Fibroblast of skin of back (primary cell): ENCODE measurements at regions not wholly inside any gene's neighbourhood (a gene's known extent, or its start where the extent isn't known, plus 50 kb on each side); places are given as distances from the start of the nearest gene placed in this dataset.
"Not testable (repeated sequence)": the region's sequence is repeated elsewhere in the genome, so short reads cannot be mapped to it uniquely, and the experiment has no call there.

Experiments used
- DNase-seq: peaks from one replicate; pipeline ENCODE4 v3.0.0-alpha.2; 2013

DNA sequence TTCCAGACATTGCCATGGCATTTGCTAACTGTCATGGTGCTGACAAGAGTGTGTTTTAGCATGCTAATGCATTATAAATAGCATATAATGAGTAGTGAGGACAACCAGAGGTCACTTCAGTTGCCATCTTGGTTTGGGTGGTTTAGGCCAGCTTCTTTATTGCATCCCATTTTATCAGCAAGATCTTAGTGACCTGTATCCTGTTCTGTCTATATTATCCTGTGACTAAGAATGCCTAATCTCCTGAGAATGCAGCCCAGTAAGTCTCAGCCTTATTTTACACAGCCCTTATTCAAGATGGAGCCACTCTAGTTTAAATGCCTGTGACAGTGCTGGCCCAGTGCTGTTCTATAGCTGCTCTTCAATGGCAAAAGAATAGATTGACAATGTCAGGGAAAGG, 781.0 kb upstream of the ADGRB3 start:
- peak; percentile 0 for DNase-seq

DNA sequence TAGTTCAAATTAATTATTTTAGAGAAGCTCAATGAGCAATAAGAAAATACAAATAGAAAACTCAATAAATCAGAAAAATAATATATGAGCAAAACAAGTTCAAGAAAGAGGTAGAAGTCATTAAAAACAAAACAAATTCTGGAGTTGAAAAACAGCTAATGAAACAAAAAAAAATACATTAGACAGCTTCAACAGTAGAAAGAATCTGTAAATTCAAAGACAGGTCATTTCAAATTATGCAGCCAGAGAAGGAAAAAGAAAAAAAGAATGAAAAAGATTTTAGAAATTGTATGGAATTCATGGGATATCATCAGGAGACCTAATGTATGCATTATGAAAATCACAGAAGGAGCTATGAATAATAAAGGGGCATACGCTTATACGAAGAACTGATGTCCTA, 795.3 kb upstream of the ADGRB3 start:
- DNase-seq, result no peak

DNA sequence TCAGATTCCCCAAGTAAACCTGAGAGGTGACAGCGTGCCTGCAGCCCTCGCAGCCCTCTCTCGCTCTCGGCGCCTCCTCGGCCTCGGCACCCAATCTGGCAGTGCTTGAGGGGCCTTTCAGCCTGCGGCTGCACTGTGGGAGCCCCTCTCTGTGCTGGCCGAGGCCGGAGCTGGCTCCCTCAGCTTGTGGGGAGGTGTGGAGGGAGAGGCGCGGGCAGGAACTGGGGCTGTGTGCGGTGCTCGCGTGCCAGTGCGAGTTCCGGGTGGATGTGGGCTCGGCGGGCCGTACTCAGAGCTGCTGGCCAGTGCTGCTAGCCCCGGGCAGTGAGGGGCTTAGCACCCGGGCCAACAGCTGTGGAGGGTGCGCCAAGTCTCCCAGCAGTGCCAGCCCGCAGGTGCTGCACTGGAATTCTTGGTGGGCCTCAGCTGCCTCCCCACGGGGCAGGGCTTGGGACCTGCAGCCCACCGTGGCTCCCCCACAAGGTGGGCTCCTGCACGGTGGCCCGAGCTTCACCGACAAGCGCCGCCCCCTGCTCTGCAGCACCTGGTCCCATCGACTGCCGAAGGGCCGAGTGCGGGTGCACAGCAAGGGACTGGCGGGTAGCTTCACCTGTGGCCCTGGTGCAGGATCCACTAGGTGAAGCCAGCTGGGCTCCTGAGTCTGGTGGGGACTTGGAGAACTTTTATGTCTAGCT, 809.7 kb upstream of the ADGRB3 start:
- DNase-seq, result no peak

DNA sequence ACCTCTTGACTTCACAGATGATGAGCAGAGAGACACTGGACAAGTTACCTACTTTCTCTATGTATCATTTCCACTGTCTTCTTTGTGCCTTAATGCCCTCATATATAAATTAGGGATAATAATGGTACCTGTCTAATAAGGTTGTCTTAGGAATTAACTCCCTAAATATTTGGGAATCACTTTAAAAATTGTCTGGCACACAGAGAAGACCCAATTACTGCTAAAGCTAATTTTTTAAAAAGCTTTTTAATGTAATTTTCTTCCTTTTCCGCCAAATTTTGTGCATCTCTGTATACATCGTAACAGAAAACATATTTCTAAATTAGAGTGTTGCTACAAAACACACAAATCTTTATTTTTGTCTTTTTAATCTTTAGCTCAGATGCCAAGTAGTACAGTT, 816.8 kb upstream of the ADGRB3 start:
- no peak for DNase-seq

DNA sequence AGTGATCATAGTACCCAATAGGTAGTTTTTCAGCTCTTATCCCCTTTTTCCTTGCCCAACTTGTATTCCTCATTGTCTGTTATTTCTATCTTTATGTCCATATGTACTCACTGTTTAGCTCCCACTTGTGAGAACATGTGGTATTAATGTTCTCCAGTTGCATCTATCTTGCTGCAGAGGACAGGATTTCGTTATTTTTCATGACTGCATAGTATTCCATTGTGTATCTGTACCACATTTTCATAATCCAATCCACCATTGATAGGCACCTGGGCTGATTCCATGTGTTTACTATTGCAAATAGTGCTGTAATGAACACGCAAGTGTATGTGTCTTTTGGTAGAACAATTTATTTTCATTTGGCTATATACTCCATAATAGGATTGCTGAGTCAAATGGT, 819.5 kb upstream of the ADGRB3 start:
- no peak for DNase-seq

DNA sequence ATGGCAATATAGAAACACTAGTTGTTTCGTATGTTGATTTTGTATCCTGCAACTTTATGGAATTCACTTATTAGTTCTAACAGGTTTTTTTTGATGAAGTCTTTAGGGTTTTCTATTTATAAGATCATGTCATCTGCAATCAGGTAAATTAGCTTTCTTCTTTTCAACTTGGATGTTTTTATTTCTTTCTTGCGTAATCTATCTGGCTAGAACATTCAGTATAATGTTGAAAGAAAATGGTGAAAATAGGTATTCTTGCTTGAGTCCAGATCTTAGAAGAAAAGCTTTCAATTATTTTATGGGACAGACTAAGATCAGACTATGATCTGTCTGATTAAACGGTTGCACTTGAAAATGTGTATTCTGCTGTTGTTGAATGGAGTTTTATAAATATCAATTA, 820.8 kb upstream of the ADGRB3 start:
- DNase-seq, result no peak

DNA sequence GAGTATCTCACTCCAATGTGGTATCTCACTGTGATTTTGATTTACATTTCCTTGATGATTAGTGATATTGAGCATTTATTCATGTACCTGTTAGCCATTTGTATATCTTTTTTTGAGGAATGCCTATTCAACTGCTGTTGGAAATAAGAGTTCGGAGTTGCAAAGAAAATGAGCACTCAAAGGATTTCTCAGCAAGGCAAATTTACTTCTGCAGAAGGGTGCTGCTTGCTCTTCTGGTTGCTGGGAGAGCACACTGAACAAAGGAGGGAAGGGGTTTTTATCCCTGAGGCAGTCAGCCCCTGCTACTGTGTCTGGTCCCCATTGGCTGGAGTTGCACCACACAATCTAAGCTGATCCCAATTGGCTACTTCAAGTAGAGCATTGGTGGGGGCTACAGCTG, 822.4 kb upstream of the ADGRB3 start:
- no peak for DNase-seq

DNA sequence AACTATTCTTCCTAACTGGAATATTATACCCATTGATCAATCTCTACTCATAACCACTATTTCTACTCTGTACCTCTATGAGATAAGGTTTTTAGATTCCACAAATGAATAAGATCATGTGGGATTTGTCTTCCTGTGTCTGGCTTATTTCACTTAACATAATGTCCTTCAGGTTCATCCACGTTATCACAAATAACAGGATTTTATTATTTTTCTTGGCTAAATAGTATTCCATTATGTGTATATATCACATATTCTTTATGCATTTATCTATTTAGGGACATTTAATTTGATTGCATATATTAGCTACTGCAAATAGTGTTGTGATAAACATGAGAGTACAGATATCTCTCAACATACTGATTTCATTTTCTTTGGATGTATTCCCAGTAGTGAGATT, 823.0 kb upstream of the ADGRB3 start:
- DNase-seq, result no peak

DNA sequence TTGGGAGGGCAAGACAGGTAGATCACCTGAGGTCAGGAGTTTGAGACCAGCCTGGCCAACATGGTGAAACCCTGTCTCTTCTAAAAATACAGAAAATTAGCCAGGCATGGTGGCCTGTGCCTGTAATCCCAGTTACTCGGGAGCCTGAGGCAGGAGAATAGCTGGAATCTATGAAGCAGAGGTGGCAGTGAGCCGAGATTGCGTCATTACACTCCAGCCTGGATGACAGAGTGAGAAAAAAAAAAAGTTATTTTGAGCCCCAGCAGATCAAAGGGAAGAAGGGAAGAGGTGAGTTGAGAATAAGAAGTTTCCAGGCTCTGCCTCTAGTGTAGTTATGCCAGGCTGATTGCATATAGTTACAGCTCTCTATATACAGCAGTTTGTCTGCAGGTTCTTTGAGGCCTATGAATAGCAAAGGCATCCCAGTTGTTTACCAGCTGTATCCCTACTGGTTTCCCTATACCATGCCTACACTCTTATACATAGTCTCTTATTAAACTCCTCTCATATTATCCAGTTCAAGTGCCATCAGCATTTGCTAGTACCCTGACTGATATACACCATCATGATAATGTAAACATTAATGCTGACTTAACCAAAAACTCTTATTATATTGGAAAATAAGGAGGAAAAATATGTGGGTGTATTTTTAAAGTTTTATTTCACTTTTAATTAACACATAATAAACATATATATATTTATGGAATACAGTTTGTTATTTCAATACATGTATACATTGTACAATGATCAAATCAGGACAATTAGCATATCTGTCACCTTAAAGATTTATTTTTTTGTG, 823.6 kb upstream of the ADGRB3 start:
- DNase-seq, result no peak

DNA sequence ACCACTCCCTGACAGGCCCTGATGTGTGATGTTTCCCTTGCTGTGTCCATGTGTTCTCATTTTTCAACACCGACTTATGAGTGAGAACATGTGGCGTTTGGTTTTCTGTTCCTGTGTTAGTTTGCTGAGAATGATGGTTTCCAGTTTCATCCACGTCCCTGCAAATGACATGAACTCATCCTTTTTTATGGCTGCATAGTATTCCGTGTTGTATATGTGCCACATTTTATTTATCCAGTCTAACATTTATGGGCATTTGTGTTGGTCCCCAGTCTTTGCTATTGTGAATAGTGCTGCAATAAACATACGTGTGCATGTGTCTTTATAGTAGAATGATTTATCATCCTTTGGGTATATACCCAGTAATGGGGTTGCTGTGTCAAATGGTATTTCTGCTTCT, 830.3 kb upstream of the ADGRB3 start:
- DNase-seq, result not testable (repeated sequence)

DNA sequence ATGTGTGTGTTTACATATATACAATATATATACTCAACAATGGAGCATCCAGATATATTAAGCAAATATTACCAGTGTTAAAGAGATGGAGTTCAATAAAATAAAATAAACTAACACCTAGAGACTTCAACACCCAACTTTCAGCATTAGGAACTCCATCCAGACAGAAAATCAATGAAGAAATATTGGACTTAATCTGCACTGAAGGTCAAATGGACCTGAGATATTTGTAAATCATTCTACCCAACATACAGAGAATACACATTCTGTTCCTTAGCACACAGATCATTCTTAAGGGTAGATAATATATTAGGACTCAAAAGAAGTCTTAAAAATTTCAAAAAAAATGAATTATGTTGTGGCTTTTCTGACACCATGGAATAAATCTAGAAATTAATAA, 832.3 kb upstream of the ADGRB3 start:
- no peak for DNase-seq

DNA sequence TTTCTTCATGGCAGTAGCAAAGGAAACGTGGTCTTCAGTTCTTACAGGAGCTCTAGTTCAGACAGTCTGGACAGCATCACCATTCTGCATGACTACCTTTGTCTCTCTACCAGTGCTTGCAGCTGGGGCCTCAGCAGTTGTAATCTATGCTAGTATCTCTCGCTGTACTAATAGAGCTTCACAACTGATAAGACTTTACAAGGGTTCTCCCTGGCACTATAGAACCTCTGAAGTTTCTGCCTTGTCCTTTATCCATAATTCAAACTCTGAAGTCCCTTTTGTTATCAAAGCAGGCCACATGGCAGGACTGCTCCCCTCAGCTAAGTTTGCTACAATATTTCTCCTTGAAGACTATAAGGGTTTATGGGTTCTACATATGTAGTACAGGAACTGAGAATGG, 842.1 kb upstream of the ADGRB3 start:
- no peak for DNase-seq

DNA sequence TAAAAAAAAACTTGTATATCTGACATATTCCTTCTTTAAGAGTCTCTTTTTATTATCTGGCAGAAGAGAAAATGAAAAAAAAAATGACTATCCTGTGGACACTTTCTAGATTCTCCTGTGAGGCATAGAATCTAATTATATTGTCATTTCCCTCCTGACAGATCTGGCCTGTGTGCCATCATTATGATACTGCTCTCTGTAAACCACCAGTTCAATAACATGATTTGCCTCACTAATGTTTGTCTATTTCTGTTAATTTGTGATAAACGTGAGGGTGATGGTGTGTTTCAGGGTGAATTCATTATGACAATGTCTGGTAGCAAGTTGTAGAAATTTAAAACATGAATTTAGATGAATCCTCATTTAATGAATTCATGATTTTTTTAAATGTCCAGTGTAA, 844.5 kb upstream of the ADGRB3 start:
- no peak for DNase-seq

DNA sequence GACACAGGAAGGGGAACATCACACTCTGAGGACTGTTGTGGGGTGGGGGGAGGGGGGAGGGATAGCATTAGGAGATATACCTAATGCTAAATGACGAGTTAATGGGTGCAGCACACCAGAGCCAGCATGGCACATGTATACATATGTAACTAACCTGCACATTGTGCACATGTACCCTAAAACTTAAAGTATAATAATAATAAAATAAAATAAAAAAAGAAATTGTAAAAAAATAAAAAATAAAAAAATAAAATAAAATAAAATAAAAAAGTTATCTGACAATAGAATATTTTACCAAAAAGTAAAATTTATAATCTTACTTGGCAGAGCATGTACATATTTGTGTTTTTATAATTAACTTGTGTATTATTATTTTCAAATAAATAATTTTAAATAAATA, 848.0 kb upstream of the ADGRB3 start:
- not testable (repeated sequence) for DNase-seq

DNA sequence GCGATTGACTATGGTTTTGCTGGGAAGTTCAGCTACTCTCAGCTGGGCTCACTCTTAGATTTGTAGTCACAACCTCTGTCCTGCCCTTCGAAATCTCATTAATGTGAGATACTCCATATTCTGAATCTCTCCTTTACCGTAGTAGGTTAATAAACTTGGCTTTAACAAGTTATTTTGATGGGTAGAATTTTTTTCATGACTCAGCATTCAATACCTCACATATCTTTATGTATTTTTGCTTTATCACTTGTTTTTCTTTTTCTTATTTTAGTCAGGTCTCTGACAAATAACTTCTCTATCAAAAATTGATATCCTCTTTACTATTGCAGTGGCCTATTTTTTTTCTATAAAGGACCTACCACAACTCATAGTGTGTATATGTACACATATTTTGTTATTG, 855.2 kb upstream of the ADGRB3 start:
- DNase-seq, result no peak

DNA sequence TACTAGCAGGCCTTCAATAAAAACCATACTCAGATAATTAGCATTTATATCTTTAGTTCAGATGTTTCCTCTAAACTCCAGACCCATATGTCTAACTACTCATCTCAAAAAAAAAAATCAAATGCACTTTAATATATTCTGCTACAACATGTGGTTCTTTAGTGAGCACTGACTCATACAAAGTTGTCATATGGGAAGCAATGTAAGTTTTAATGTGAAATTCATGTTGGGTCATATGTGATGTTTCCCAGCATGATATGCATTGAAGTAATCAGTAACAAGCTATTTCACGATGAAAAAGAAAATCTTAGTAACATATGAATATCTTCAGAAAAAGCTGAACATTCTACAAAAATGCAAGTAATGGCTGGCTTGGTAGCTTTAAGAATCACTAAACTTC, 859.7 kb upstream of the ADGRB3 start:
- DNase-seq, result peak; percentile 4

DNA sequence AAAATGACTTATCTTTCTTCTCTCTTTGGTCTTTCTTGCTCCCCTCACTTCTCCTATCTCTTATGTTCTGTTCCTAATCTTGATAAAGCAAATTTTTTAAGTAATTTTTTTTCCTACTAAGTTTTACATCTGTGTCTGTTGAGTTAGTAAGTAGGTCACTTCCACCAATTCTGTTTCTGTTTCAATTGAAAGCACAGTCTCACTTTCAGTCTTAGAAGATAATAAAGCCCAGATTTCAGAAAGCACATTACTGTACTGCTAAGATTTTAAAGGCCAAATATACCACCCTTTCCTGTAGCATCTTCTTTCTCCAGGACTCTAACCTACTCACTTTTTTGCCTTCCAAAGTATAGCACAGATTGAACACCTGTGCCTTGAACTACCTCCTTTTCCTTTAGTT, 866.1 kb upstream of the ADGRB3 start:
- no peak for DNase-seq

DNA sequence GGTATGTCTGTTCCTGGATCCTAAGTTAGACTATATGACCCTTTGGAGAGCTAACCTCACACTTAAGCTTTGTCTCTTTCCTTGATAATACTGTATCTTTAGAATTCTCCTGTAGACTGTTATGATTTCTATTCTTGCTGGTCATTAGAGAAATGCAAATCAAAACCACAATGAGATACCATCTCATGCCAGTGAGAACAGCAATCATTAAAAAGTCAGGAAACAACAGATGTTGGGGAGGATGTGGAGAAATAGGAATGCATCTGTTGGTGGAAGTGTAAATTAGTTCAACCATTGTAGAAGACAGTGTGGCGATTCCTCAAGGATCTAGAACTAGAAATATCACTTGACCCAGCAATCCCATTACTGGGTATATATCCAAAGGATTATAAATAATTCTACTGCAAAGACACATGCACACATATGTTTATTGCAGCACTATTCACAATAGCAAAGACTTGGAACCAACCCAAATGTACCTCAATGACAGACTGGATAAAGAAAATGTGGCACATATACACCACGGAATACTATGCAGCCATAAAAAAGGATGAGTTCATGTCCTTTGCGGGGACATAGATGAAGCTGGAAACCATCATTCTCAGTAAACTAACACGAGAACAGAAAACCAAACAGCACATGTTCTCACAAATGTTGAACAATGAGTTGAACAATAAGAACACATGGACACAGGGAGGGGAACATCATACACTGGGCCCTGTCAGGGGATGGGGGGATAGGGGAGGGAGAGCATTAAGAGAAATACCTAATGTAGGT, 867.8 kb upstream of the ADGRB3 start:
- not testable (repeated sequence) for DNase-seq

DNA sequence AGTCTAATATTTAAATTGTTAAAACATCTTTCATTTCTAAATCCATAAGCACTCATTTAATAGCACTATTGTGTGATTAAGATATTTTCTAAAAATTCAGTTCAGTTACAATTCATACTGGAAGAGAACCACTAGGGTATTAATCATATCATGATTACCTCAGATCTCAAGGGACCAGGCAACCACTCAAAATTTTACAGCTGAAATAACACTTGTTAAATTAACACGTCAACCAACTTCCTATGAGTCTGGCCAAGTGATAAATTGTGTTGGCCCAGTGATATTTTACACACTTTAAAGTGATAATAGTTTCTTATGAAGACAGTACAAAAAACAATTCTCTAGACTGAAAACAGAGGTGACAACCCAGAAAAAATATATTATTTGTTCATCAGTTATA, 869.0 kb upstream of the ADGRB3 start:
- peak; percentile 39 for DNase-seq

DNA sequence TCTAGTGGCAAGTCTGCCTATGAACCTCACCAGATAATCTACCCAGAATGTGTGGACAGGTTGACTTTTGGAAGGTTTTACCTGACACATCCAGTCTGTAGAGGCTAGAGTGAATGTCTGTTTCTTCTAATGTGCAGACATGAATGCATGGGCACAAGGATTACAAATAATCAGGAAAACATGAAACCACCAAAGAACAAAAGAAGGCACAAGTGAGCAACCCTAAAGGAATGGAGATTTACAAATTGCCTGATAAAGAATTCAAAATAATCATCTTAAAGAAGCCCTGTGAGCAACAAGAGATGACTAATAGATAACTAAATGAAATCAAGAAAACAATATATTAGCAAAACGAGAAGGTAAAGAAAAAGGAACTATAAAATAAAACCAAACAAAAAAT, 876.1 kb upstream of the ADGRB3 start:
- DNase-seq, result no peak

DNA sequence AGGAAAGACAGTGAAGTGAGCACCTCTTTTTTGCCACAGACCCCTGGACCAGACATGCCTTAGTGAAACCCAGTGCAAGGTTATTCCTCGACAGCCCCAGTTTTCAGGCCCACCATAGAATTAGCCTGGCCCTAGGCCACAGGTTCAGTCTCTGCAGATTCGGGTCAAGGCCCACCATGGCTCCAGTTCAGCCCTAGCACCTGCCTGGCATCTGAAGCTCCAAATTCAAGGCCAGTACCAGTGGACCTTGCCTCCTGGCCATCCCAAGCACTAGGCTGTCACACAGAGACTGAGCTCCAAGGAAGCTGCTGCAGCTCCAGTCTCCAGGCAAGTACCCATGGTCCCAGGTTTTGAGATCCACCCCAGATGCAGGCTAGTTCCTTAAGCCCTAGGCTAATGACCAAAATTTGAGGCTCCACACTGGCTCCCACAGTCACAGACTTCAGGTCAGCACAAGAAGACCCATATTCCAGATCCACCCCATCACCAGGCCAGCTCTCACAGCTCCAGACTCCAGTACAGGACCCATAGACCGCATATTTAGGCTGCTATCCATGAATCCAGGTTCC, 877.5 kb upstream of the ADGRB3 start:
- DNase-seq, result no peak

DNA sequence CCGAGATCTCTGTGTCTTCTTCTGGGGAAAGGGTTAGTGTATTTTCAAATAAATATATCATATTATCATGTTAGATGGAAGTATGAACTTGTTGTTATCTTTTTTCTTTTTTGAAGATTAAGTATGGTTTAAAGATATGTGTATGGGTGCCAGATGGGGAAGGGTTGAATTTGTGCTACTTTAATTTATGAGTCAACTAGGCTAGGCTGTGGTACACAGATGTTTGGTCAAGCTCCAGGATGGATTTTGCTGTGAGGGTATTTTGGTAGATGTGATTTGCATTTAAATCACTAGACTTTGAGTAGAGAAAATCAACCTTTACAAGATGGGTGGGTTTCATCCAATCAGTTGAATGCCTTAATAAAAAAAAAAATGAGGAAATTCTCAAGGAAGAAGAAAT, 886.6 kb upstream of the ADGRB3 start:
- no peak for DNase-seq

DNA sequence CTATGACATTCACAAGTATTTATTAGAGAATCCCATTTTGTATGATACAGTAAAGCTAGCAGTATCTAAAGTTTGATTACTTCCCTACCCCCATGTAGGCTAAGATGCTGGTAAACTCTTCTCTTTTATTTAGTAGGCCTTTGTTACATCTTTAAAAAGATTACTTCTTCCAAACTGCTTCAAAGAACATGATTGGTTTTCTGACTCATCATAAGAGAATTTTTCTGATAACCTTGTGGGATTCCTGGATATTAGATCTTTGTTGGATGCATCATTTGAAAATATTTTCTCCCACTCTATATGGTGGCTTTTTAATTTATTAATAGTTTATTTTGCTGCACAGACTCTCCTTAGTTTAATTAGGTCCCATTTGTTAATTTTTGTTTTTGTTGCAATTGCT, 898.3 kb upstream of the ADGRB3 start:
- peak; percentile 36 for DNase-seq
